ENCODE measurements at regions not wholly inside any gene's neighbourhood (a gene's known extent, or its start where the extent isn't known, plus 50 kb on each side); places are given as distances from the start of the nearest gene placed in this dataset.

GRCh38 chr6:140025171-140025570, 650.7 kb upstream of the CITED2 start:
- Histone ChIP-seq H3K27ac (ENCODE audit: insufficient read depth, low read length, poor library complexity, severe bottlenecking) (no peak overlapping the region), H3K4me3 (ENCODE audit: insufficient read depth, low read depth, low read length, poor library complexity, severe bottlenecking) (no peak overlapping the region), H3K4me1 (ENCODE audit: control insufficient read depth, insufficient read depth, low read length, poor library complexity, severe bottlenecking) (no peaks in the 10 kb centered on the region), H3K36me3 (ENCODE audit: control insufficient read depth, insufficient read depth, low read length) (no peaks in the 10 kb centered on the region), H3K27me3 (replicated peaks; ENCODE audit: control insufficient read depth, insufficient read depth, low read length, poor library complexity, severe bottlenecking) (no peaks in the 10 kb centered on the region), H3K9me3 (ENCODE audit: control insufficient read depth, low read length) (no peaks in the 10 kb centered on the region)
- DNase-seq, result no peak

GRCh38 chr6:140020207-140020791, 645.9 kb upstream of the CITED2 start:
- Histone ChIP-seq H3K4me3 (ENCODE audit: insufficient read depth, low read depth, low read length, poor library complexity, severe bottlenecking) (no peak overlapping the region), H3K27ac (ENCODE audit: insufficient read depth, low read length, poor library complexity, severe bottlenecking) (no peak overlapping the region), H3K4me1 (ENCODE audit: control insufficient read depth, insufficient read depth, low read length, poor library complexity, severe bottlenecking) (no peaks in the 10 kb centered on the region), H3K27me3 (replicated peaks; ENCODE audit: control insufficient read depth, insufficient read depth, low read length, poor library complexity, severe bottlenecking) (no peaks in the 10 kb centered on the region), H3K36me3 (ENCODE audit: control insufficient read depth, insufficient read depth, low read length) (no peaks in the 10 kb centered on the region), H3K9me3 (ENCODE audit: control insufficient read depth, low read length) (no peaks in the 10 kb centered on the region)
- DNase-seq, result no peak

DNA sequence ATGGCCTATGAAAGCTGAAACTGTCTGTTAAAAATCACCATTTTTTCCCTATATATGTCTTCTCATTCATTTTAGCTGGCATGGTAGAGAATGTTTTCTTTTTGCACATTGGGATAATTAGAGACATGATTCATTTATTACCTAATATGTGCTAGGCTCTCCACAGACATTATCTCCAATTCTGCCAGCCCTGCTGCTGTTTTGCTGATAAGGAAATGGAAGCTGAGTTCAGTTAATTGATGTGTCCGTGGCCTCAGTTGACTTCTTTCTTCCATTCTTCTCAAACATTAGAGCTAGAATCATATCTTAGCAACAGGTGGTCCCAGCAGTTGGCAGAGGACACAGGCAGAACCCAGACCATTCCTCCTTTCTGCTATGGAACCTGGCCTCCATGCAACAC, 644.1 kb upstream of the CITED2 start:
- H3K36me3 ChIP-seq (ENCODE audit: control insufficient read depth, insufficient read depth, low read length), result no peaks in the 10 kb centered on the region
- no peak overlapping the region for H3K27ac ChIP-seq (ENCODE audit: insufficient read depth, low read length, poor library complexity, severe bottlenecking)
- H3K9me3 ChIP-seq (ENCODE audit: control insufficient read depth, low read length), result no peaks in the 10 kb centered on the region
- H3K4me1 ChIP-seq (ENCODE audit: control insufficient read depth, insufficient read depth, low read length, poor library complexity, severe bottlenecking), result no peaks in the 10 kb centered on the region
- no peak overlapping the region for H3K4me3 ChIP-seq (ENCODE audit: insufficient read depth, low read depth, low read length, poor library complexity, severe bottlenecking)
- H3K27me3 ChIP-seq (replicated peaks; ENCODE audit: control insufficient read depth, insufficient read depth, low read length, poor library complexity, severe bottlenecking), result no peaks in the 10 kb centered on the region
- DNase-seq, result no peak

DNA sequence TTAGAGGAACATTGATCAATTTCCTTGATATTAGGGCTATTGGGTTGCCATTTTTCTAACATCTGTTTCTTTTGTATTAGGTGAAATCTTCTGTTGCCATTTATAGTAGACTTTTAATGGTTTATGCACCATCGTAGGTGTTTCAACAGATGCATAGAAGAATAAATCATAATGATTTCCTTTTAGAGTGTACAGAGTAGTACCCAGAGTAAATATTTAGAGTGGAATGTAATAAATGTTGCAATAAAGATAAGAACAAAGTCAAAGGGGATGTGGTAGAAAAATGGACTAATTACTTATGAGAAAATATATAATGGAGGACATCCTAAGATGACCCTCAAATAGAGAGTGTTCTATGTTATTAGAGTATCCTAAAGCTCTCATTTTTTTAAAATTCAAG, 643.0 kb upstream of the CITED2 start:
- no peaks in the 10 kb centered on the region for H3K36me3 ChIP-seq (ENCODE audit: control insufficient read depth, insufficient read depth, low read length)
- no peak for DNase-seq
- H3K9me3 ChIP-seq (ENCODE audit: control insufficient read depth, low read length), result no peaks in the 10 kb centered on the region
- no peaks in the 10 kb centered on the region for H3K4me1 ChIP-seq (ENCODE audit: control insufficient read depth, insufficient read depth, low read length, poor library complexity, severe bottlenecking)
- no peak overlapping the region for H3K4me3 ChIP-seq (ENCODE audit: insufficient read depth, low read depth, low read length, poor library complexity, severe bottlenecking)
- H3K27me3 ChIP-seq (replicated peaks; ENCODE audit: control insufficient read depth, insufficient read depth, low read length, poor library complexity, severe bottlenecking), result no peaks in the 10 kb centered on the region
- no peak overlapping the region for H3K27ac ChIP-seq (ENCODE audit: insufficient read depth, low read length, poor library complexity, severe bottlenecking)

- H3K4me3 ChIP-seq (ENCODE audit: insufficient read depth, low read depth, low read length, poor library complexity, severe bottlenecking), result no peak overlapping the region
- no peaks in the 10 kb centered on the region for H3K36me3 ChIP-seq (ENCODE audit: control insufficient read depth, insufficient read depth, low read length)
- no peak for DNase-seq
- no peaks in the 10 kb centered on the region for H3K9me3 ChIP-seq (ENCODE audit: control insufficient read depth, low read length)
- H3K4me1 ChIP-seq (ENCODE audit: control insufficient read depth, insufficient read depth, low read length, poor library complexity, severe bottlenecking), result no peaks in the 10 kb centered on the region
- no peak overlapping the region for H3K27ac ChIP-seq (ENCODE audit: insufficient read depth, low read length, poor library complexity, severe bottlenecking)
- no peaks in the 10 kb centered on the region for H3K27me3 ChIP-seq (replicated peaks; ENCODE audit: control insufficient read depth, insufficient read depth, low read length, poor library complexity, severe bottlenecking)
Observed at GRCh38 chr6:140012150-140012549, 637.7 kb upstream of the CITED2 start.

DNA sequence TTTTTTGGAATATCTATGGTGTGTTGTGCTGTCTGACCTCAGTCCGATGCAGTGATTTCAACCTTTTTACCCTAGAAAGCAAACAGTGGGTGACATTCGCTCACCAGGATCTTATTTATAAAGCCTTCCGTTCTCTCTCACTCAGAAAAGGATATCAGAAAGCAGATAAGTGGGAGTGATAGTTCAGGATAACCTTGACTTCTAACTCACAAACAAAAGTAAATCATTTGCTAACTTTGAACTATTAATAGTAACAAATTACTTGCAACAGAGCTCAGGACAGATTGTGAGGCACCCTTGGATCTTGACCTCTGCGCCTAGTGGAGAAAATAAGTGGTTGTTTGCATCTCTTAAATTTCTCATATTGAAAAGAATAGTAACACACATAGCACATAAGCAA, 637.1 kb upstream of the CITED2 start:
- Histone ChIP-seq H3K36me3 (ENCODE audit: control insufficient read depth, insufficient read depth, low read length) (no peaks in the 10 kb centered on the region), H3K4me3 (ENCODE audit: insufficient read depth, low read depth, low read length, poor library complexity, severe bottlenecking) (no peak overlapping the region), H3K4me1 (ENCODE audit: control insufficient read depth, insufficient read depth, low read length, poor library complexity, severe bottlenecking) (no peaks in the 10 kb centered on the region), H3K9me3 (ENCODE audit: control insufficient read depth, low read length) (no peaks in the 10 kb centered on the region), H3K27me3 (replicated peaks; ENCODE audit: control insufficient read depth, insufficient read depth, low read length, poor library complexity, severe bottlenecking) (no peaks in the 10 kb centered on the region), H3K27ac (ENCODE audit: insufficient read depth, low read length, poor library complexity, severe bottlenecking) (no peak overlapping the region)
- no peak for DNase-seq

- Histone ChIP-seq H3K4me1 (ENCODE audit: control insufficient read depth, insufficient read depth, low read length, poor library complexity, severe bottlenecking) (no peaks in the 10 kb centered on the region), H3K27ac (ENCODE audit: insufficient read depth, low read length, poor library complexity, severe bottlenecking) (no peak overlapping the region), H3K9me3 (ENCODE audit: control insufficient read depth, low read length) (no peaks in the 10 kb centered on the region), H3K36me3 (ENCODE audit: control insufficient read depth, insufficient read depth, low read length) (no peaks in the 10 kb centered on the region), H3K27me3 (replicated peaks; ENCODE audit: control insufficient read depth, insufficient read depth, low read length, poor library complexity, severe bottlenecking) (no peaks in the 10 kb centered on the region), H3K4me3 (ENCODE audit: insufficient read depth, low read depth, low read length, poor library complexity, severe bottlenecking) (no peak overlapping the region)
- DNase-seq, result no peak
Observed at GRCh38 chr6:140009286-140009685, 634.8 kb upstream of the CITED2 start.

DNA sequence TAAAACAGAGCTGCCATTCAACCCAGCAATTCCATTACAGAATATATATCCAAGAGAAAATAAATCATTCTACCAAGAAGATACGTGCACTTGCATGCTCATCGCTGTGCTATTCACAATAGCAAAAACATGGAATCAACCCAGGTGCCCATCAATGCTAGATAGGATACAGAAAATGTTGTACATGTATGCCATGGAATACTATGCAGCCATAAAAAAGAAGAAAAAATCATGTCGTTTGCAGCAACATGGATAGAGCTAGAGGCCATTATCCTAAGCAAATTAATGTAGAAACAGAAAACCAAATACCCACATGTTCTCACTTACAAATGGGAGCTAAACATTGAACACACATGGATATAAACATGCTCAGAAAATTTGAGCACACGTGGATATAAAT, 633.1 kb upstream of the CITED2 start:
- Histone ChIP-seq H3K4me1 (ENCODE audit: control insufficient read depth, insufficient read depth, low read length, poor library complexity, severe bottlenecking) (no peaks in the 10 kb centered on the region), H3K9me3 (ENCODE audit: control insufficient read depth, low read length) (no peaks in the 10 kb centered on the region), H3K36me3 (ENCODE audit: control insufficient read depth, insufficient read depth, low read length) (no peaks in the 10 kb centered on the region), H3K27ac (ENCODE audit: insufficient read depth, low read length, poor library complexity, severe bottlenecking) (no peak overlapping the region), H3K27me3 (replicated peaks; ENCODE audit: control insufficient read depth, insufficient read depth, low read length, poor library complexity, severe bottlenecking) (no peaks in the 10 kb centered on the region), H3K4me3 (ENCODE audit: insufficient read depth, low read depth, low read length, poor library complexity, severe bottlenecking) (no peak overlapping the region)
- DNase-seq, result no peak

DNA sequence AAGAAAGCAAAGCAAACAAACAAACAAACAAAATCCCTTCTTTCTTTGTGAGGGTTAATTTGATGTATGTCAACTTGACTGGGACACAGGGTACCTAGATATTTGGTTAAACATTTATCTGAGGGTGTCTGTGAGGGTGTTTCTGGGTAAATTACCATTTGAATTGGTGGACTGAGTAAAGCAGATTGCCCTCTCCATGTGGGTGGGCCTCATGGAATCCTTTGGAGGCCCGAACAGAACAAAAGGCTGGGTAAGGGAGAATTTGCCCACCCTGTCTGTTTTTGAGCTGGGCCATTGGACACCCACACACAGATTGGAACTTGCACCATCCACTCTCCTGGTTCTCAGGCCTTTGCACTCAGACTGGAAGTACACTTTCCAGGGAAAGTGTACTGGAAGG, 628.8 kb upstream of the CITED2 start:
- no peaks in the 10 kb centered on the region for H3K9me3 ChIP-seq (ENCODE audit: control insufficient read depth, low read length)
- H3K27ac ChIP-seq (ENCODE audit: insufficient read depth, low read length, poor library complexity, severe bottlenecking), result no peak overlapping the region
- H3K4me1 ChIP-seq (ENCODE audit: control insufficient read depth, insufficient read depth, low read length, poor library complexity, severe bottlenecking), result no peaks in the 10 kb centered on the region
- no peaks in the 10 kb centered on the region for H3K27me3 ChIP-seq (replicated peaks; ENCODE audit: control insufficient read depth, insufficient read depth, low read length, poor library complexity, severe bottlenecking)
- no peaks in the 10 kb centered on the region for H3K36me3 ChIP-seq (ENCODE audit: control insufficient read depth, insufficient read depth, low read length)
- no peak overlapping the region for H3K4me3 ChIP-seq (ENCODE audit: insufficient read depth, low read depth, low read length, poor library complexity, severe bottlenecking)
- DNase-seq, result no peak

DNA sequence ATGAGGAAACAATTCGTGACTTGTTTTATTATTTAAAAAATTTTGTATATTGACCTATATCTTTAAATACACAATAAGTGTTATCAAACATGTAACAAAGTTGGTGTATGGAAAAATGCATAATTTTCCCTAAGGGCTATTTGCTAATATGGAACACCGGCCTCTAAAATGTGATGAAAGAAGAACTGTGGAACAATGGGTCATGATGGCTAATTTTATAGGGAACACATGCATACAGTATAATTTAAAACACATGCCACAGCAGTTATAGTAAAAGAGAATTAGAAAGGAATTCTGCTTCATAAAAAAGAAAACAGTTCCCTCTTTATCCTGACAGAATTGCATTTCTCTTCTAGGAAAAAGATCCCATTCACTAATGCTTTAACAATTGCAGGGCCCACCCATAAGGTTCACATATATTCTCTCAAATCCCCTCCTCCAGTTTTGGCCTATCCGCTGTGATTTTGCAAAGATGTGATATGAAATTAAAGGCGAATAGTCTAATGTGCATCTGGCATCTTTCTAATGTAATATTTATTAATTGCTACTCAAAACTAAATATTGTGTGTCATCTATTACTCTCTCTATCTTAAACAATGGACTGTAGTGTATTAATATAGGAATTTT, 628.1 kb upstream of the CITED2 start:
- Histone ChIP-seq H3K9me3 (ENCODE audit: control insufficient read depth, low read length) (no peaks in the 10 kb centered on the region), H3K4me3 (ENCODE audit: insufficient read depth, low read depth, low read length, poor library complexity, severe bottlenecking) (no peak overlapping the region), H3K27me3 (replicated peaks; ENCODE audit: control insufficient read depth, insufficient read depth, low read length, poor library complexity, severe bottlenecking) (no peaks in the 10 kb centered on the region), H3K27ac (ENCODE audit: insufficient read depth, low read length, poor library complexity, severe bottlenecking) (no peak overlapping the region), H3K4me1 (ENCODE audit: control insufficient read depth, insufficient read depth, low read length, poor library complexity, severe bottlenecking) (no peaks in the 10 kb centered on the region), H3K36me3 (ENCODE audit: control insufficient read depth, insufficient read depth, low read length) (no peaks in the 10 kb centered on the region)
- no peak for DNase-seq

All from effector memory CD4-positive, alpha-beta T cell (primary cell).